Activated effector memory CD4-positive, alpha-beta T cell treated with anti-CD3 and anti-CD28 coated beads, Interleukin-2, amount 50 U/mL, for 16 hours (primary cell): ENCODE measurements at regions not wholly inside any gene's neighbourhood (a gene's known extent, or its start where the extent isn't known, plus 50 kb on each side); places are given as distances from the start of the nearest gene placed in this dataset.

ENCODE experiments used
- DNase-seq: peaks from one replicate; pipeline ENCODE4 v3.0.0-alpha.2; 2020

- DNase-seq, result no peak
Measured at GRCh38 chr6:165941786-165942185, 225.9 kb downstream of the TBXT start.

- DNase-seq, result no peak
Measured at GRCh38 chr6:165941249-165941775, 226.3 kb downstream of the TBXT start.

- no peak for DNase-seq
Measured at GRCh38 chr6:165940366-165940765, 227.3 kb downstream of the TBXT start.

- DNase-seq, result no peak
Measured at GRCh38 chr6:165939601-165940290, 227.9 kb downstream of the TBXT start.

GRCh38 chr6:165939047-165939446 is 228.6 kb downstream of the TBXT start:
- DNase-seq, result no peak

GRCh38 chr6:165937564-165938358 is 229.9 kb downstream of the TBXT start:
- no peak for DNase-seq

- DNase-seq, result no peak
Measured at GRCh38 chr6:165936660-165937059, 231.0 kb downstream of the TBXT start.

GRCh38 chr6:165936096-165936495 is 231.6 kb downstream of the TBXT start:
- DNase-seq, result no peak

- no peak for DNase-seq
Measured at GRCh38 chr6:165931675-165932074, 236.0 kb downstream of the TBXT start.

- DNase-seq, result no peak
Measured at GRCh38 chr6:165930668-165931214, 236.9 kb downstream of the TBXT start.

- no peak for DNase-seq
Measured at GRCh38 chr6:165929607-165930006, 238.0 kb downstream of the TBXT start.

GRCh38 chr6:165926378-165926777 is 241.3 kb downstream of the TBXT start:
- DNase-seq, result no peak

GRCh38 chr6:165925474-165926156 is 242.0 kb downstream of the TBXT start:
- DNase-seq, result no peak

- no peak for DNase-seq
Measured at GRCh38 chr6:165922309-165922794, 245.3 kb downstream of the TBXT start.

GRCh38 chr6:165920896-165921671 is 246.6 kb downstream of the TBXT start:
- no peak for DNase-seq

GRCh38 chr6:165917576-165917975 is 250.1 kb downstream of the TBXT start:
- DNase-seq, result no peak

- DNase-seq, result no peak
Measured at GRCh38 chr6:165915022-165915770, 252.2 kb upstream of the PDE10A start.

GRCh38 chr6:165913676-165914570 is 250.9 kb upstream of the PDE10A start:
- DNase-seq, result no peak

- DNase-seq, result no peak
Measured at GRCh38 chr6:165910184-165910966, 247.3 kb upstream of the PDE10A start.

- no peak for DNase-seq
Measured at GRCh38 chr6:165906736-165907135, 243.7 kb upstream of the PDE10A start.
